ENCODE measurements at regions not wholly inside any gene's neighbourhood (a gene's known extent, or its start where the extent isn't known, plus 50 kb on each side); places are given as distances from the start of the nearest gene placed in this dataset.

DNA sequence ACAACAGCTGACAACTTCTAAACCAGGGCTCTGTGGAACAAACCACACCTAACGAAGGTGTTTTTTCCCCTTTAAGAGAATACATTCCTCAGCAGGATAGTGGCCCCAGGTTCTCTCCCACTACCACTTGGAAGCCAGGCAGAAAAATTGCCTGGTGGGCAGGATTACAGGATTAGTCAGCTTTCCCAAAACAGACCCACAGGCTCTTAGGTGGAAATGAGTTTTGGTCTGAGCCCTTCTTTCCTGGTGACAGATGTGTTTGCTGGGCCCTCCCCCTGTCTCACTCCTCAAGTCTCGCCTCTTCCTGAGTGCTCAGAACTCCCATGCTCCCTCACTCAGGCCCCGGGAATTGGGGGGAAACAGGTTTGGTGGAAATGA is 139.4 kb upstream of the HAAO start:
- TF ChIP-seq, protein P1, sequence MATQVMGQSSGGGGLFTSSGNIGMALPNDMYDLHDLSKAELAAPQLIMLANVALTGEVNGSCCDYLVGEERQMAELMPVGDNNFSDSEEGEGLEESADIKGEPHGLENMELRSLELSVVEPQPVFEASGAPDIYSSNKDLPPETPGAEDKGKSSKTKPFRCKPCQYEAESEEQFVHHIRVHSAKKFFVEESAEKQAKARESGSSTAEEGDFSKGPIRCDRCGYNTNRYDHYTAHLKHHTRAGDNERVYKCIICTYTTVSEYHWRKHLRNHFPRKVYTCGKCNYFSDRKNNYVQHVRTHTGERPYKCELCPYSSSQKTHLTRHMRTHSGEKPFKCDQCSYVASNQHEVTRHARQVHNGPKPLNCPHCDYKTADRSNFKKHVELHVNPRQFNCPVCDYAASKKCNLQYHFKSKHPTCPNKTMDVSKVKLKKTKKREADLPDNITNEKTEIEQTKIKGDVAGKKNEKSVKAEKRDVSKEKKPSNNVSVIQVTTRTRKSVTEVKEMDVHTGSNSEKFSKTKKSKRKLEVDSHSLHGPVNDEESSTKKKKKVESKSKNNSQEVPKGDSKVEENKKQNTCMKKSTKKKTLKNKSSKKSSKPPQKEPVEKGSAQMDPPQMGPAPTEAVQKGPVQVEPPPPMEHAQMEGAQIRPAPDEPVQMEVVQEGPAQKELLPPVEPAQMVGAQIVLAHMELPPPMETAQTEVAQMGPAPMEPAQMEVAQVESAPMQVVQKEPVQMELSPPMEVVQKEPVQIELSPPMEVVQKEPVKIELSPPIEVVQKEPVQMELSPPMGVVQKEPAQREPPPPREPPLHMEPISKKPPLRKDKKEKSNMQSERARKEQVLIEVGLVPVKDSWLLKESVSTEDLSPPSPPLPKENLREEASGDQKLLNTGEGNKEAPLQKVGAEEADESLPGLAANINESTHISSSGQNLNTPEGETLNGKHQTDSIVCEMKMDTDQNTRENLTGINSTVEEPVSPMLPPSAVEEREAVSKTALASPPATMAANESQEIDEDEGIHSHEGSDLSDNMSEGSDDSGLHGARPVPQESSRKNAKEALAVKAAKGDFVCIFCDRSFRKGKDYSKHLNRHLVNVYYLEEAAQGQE (IDR thresholded peaks at IDR 0.05; ENCODE audit: insufficient replicate concordance, low read depth): no peak
- no peak for TF ChIP-seq SPI1 (IDR thresholded peaks at IDR 0.05; ENCODE audit: borderline replicate concordance, low read depth)
- no peak for TF ChIP-seq GABPA (IDR thresholded peaks at IDR 0.05; ENCODE audit: low read depth)
- TF ChIP-seq, protein P2, sequence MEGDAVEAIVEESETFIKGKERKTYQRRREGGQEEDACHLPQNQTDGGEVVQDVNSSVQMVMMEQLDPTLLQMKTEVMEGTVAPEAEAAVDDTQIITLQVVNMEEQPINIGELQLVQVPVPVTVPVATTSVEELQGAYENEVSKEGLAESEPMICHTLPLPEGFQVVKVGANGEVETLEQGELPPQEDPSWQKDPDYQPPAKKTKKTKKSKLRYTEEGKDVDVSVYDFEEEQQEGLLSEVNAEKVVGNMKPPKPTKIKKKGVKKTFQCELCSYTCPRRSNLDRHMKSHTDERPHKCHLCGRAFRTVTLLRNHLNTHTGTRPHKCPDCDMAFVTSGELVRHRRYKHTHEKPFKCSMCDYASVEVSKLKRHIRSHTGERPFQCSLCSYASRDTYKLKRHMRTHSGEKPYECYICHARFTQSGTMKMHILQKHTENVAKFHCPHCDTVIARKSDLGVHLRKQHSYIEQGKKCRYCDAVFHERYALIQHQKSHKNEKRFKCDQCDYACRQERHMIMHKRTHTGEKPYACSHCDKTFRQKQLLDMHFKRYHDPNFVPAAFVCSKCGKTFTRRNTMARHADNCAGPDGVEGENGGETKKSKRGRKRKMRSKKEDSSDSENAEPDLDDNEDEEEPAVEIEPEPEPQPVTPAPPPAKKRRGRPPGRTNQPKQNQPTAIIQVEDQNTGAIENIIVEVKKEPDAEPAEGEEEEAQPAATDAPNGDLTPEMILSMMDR (IDR thresholded peaks at IDR 0.05; ENCODE audit: insufficient read depth, low read length): no peak
- no peak for TF ChIP-seq POLR2AphosphoS5 (IDR thresholded peaks at IDR 0.05; ENCODE audit: low read depth)
- DNase-seq (ENCODE audit: low read depth in 1 of 2, low spot score in 1 of 2): no peak
- Histone ChIP-seq H3K4me3 (replicated peaks; ENCODE audit: insufficient read depth, low read length) (no peak overlapping the region), H3K27me3 (ENCODE audit: insufficient read depth, poor library complexity, severe bottlenecking) (no peaks in the 10 kb centered on the region), H3K27ac (replicated peaks) (no peak overlapping the region)

DNA sequence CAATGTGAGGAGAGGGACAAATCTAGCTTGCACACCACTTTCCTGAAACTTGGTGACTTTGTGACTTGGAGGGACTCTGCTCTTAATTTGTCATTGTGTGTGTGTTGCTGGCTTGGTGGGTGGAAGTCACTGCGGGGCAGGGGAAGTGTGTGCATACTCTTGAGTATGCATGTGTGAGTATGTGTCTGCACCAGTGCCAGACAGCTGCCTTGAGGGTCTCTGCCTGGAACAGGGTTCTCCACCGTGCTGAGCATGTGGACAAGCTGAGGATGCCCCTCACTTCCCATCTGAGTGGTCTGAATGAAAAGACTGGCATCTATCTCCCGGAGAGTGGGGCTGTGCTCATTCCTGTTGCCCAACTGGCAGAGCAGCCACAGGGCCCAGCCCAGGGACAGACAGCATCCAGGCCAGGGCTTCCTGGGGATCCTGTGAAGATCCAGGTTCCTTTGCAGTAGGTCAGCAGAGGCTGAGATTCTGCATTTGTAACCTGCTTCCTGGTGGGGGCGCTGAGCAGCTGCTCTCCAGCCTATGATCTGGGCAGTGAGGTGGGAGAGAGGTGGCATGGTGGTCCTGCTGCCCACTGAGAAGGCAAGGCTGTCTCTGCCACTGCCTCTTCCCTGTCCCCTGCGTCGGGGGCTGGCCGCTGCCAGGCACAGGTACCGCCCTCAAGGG is 138.9 kb upstream of the HAAO start:
- no peak for DNase-seq (ENCODE audit: low read depth in 1 of 2, low spot score in 1 of 2)
- TF ChIP-seq, protein P1 (IDR thresholded peaks at IDR 0.05; ENCODE audit: insufficient replicate concordance, low read depth): no peak
- TF ChIP-seq, protein P2 (IDR thresholded peaks at IDR 0.05; ENCODE audit: insufficient read depth, low read length): no peak
- TF ChIP-seq POLR2AphosphoS5 (IDR thresholded peaks at IDR 0.05; ENCODE audit: low read depth) (no peak), SPI1 (IDR thresholded peaks at IDR 0.05; ENCODE audit: borderline replicate concordance, low read depth) (no peak), GABPA (IDR thresholded peaks at IDR 0.05; ENCODE audit: low read depth) (no peak)
- no peak overlapping the region for H3K4me3 ChIP-seq (replicated peaks; ENCODE audit: insufficient read depth, low read length)
- no peaks in the 10 kb centered on the region for H3K27me3 ChIP-seq (ENCODE audit: insufficient read depth, poor library complexity, severe bottlenecking)
- H3K27ac ChIP-seq (replicated peaks): no peak overlapping the region

DNA sequence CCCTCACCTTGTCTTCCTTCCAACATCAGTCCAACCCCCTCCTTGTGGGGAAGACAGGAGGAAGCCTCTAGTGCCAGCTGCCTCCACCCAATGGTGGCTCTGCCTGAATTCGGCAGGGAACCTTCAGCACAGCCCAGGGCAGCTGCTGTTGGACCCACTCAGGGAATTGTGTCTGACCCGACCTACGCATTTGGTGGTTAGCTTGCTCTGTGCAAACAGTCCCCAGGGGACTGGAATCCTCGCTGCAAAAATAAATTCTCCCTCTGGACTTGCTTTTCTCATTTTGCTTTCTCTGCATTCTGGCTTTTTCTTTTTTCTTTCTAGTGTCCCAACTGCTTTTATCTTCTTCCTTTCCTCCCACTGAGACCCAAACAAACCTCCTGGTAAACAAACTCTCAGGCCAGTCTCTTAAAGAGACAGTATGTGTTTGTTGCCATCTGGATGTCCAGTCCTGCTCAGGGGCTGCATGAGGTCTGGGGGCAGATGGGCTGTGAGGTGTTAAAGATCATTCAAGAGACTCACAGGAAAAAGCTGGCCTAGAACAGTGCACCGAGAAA is 137.7 kb upstream of the HAAO start:
- Histone ChIP-seq H3K27ac (replicated peaks) (no peak overlapping the region; the same call in 1 of the 2 replicates), H3K4me3 (replicated peaks; ENCODE audit: insufficient read depth, low read length) (no peak overlapping the region), H3K27me3 (ENCODE audit: insufficient read depth, poor library complexity, severe bottlenecking) (no peaks in the 10 kb centered on the region)
- TF ChIP-seq GABPA (IDR thresholded peaks at IDR 0.05; ENCODE audit: low read depth) (no peak), POLR2AphosphoS5 (IDR thresholded peaks at IDR 0.05; ENCODE audit: low read depth) (no peak), SPI1 (IDR thresholded peaks at IDR 0.05; ENCODE audit: borderline replicate concordance, low read depth) (no peak)
- TF ChIP-seq, protein P1 (IDR thresholded peaks at IDR 0.05; ENCODE audit: insufficient replicate concordance, low read depth): no peak
- TF ChIP-seq, protein P2 (IDR thresholded peaks at IDR 0.05; ENCODE audit: insufficient read depth, low read length): no peak
- DNase-seq (ENCODE audit: low read depth in 1 of 2, low spot score in 1 of 2): no peak
